ENCODE measurements at regions not wholly inside any gene's neighbourhood (a gene's known extent, or its start where the extent isn't known, plus 50 kb on each side); places are given as distances from the start of the nearest gene placed in this dataset.

GRCh38 chr2:138081225-138082073 lies 117.2 kb downstream of the HNMT start:
- TF ChIP-seq CTCF (IDR thresholded peaks at IDR 0.05; ENCODE audit: borderline replicate concordance, extremely low read depth, low read length, poor library complexity, severe bottlenecking): no peak
- no peak for TF ChIP-seq EZH2 (IDR thresholded peaks at IDR 0.05; ENCODE audit: borderline replicate concordance, low read depth, low read length, severe bottlenecking)
